Activated naive CD8-positive, alpha-beta T cell treated with anti-CD3 and anti-CD28 coated beads for 36 hours (primary cell): ENCODE measurements at regions not wholly inside any gene's neighbourhood (a gene's known extent, or its start where the extent isn't known, plus 50 kb on each side); places are given as distances from the start of the nearest gene placed in this dataset.

ENCODE experiments used
- DNase-seq: peaks from one replicate; pipeline ENCODE4 v3.0.0; 2021
- H3K27ac Mint-ChIP-seq: one replicate; pipeline ENCODE4 v1.8.0; 2022; ENCODE audit warnings: mild to moderate bottlenecking, moderate library complexity, mixed read lengths
- H3K27me3 Mint-ChIP-seq: one replicate; pipeline ENCODE4 v1.8.0; 2022; ENCODE audit warnings: mild to moderate bottlenecking, mixed read lengths
- H3K36me3 Mint-ChIP-seq: one replicate; pipeline ENCODE4 v1.8.0; 2021; ENCODE audit warnings: mild to moderate bottlenecking, mixed read lengths
- H3K4me1 Mint-ChIP-seq: one replicate; pipeline ENCODE4 v1.8.0; 2021; ENCODE audit warnings: mixed read lengths
- H3K4me3 Mint-ChIP-seq: one replicate; pipeline ENCODE4 v1.8.0; 2022; ENCODE audit warnings: mild to moderate bottlenecking, moderate library complexity, mixed read lengths
- H3K9me3 Mint-ChIP-seq: one replicate; pipeline ENCODE4 v1.8.0; 2022; ENCODE audit warnings: mixed read lengths

- Mint-ChIP-seq H3K27ac (no peak overlapping the region), H3K36me3 (no peaks in the 10 kb centered on the region), H3K9me3 (no peaks in the 10 kb centered on the region), H3K4me1 (no peaks in the 10 kb centered on the region), H3K27me3 (no peaks in the 10 kb centered on the region), H3K4me3 (no peak overlapping the region)
- DNase-seq: no peak
Measured at GRCh38 chr5:153402550-153402949, 87.9 kb upstream of the GRIA1 start.

- no peak for DNase-seq
- H3K27ac Mint-ChIP-seq: no peak overlapping the region
- H3K36me3 Mint-ChIP-seq: no peaks in the 10 kb centered on the region
- H3K9me3 Mint-ChIP-seq: peaks cover 1% of the 10 kb centered on the region
- no peaks in the 10 kb centered on the region for H3K27me3 Mint-ChIP-seq
- no peaks in the 10 kb centered on the region for H3K4me1 Mint-ChIP-seq
- no peak overlapping the region for H3K4me3 Mint-ChIP-seq
Measured at GRCh38 chr5:153403470-153403869, 87.0 kb upstream of the GRIA1 start.

GRCh38 chr5:153404747-153405146 lies 85.7 kb upstream of the GRIA1 start:
- Mint-ChIP-seq H3K4me1 (no peaks in the 10 kb centered on the region), H3K9me3 (peaks cover 1% of the 10 kb centered on the region), H3K36me3 (no peaks in the 10 kb centered on the region), H3K4me3 (no peak overlapping the region), H3K27me3 (no peaks in the 10 kb centered on the region), H3K27ac (no peak overlapping the region)
- no peak for DNase-seq

GRCh38 chr5:153421676-153422075 lies 68.8 kb upstream of the GRIA1 start:
- DNase-seq: no peak
- Mint-ChIP-seq H3K4me3 (no peak overlapping the region), H3K27ac (no peak overlapping the region), H3K4me1 (no peaks in the 10 kb centered on the region), H3K27me3 (peaks cover 9% of the 10 kb centered on the region), H3K36me3 (no peaks in the 10 kb centered on the region), H3K9me3 (no peaks in the 10 kb centered on the region)

- peaks cover 9% of the 10 kb centered on the region for H3K27me3 Mint-ChIP-seq
- H3K4me3 Mint-ChIP-seq: no peak overlapping the region
- no peak for DNase-seq
- no peaks in the 10 kb centered on the region for H3K36me3 Mint-ChIP-seq
- no peak overlapping the region for H3K27ac Mint-ChIP-seq
- H3K9me3 Mint-ChIP-seq: no peaks in the 10 kb centered on the region
- H3K4me1 Mint-ChIP-seq: no peaks in the 10 kb centered on the region
Measured at GRCh38 chr5:153425914-153426313, 64.6 kb upstream of the GRIA1 start.

GRCh38 chr5:153429761-153430380 lies 60.6 kb upstream of the GRIA1 start:
- no peak for DNase-seq

GRCh38 chr5:153432583-153432982 lies 57.9 kb upstream of the GRIA1 start:
- no peak for DNase-seq
- H3K27ac Mint-ChIP-seq: no peak overlapping the region
- no peaks in the 10 kb centered on the region for H3K36me3 Mint-ChIP-seq
- no peak overlapping the region for H3K4me3 Mint-ChIP-seq
- H3K4me1 Mint-ChIP-seq: no peaks in the 10 kb centered on the region
- H3K9me3 Mint-ChIP-seq: no peaks in the 10 kb centered on the region
- peaks cover 3% of the 10 kb centered on the region for H3K27me3 Mint-ChIP-seq

More at GRCh38 chr5:153429761-153430380, 60.6 kb upstream of the GRIA1 start:
- no peaks in the 10 kb centered on the region for H3K9me3 Mint-ChIP-seq
- no peaks in the 10 kb centered on the region for H3K36me3 Mint-ChIP-seq
- H3K4me3 Mint-ChIP-seq: no peak overlapping the region
- H3K27ac Mint-ChIP-seq: peak overlapping the region; percentile 19
- peaks cover 3% of the 10 kb centered on the region for H3K27me3 Mint-ChIP-seq
- no peaks in the 10 kb centered on the region for H3K4me1 Mint-ChIP-seq

GRCh38 chr5:153437251-153437650 lies 53.2 kb upstream of the GRIA1 start:
- Mint-ChIP-seq H3K4me3 (no peak overlapping the region), H3K36me3 (no peaks in the 10 kb centered on the region), H3K9me3 (no peaks in the 10 kb centered on the region), H3K27me3 (peaks cover 3% of the 10 kb centered on the region), H3K4me1 (no peaks in the 10 kb centered on the region), H3K27ac (no peak overlapping the region)
- DNase-seq: no peak

- DNase-seq: no peak
- no peaks in the 10 kb centered on the region for H3K27me3 Mint-ChIP-seq
- no peaks in the 10 kb centered on the region for H3K4me1 Mint-ChIP-seq
- H3K9me3 Mint-ChIP-seq: no peaks in the 10 kb centered on the region
- no peak overlapping the region for H3K4me3 Mint-ChIP-seq
- no peaks in the 10 kb centered on the region for H3K36me3 Mint-ChIP-seq
- no peak overlapping the region for H3K27ac Mint-ChIP-seq
Measured at GRCh38 chr5:153439130-153439529, 51.3 kb upstream of the GRIA1 start.
